ENCODE measurements at regions not wholly inside any gene's neighbourhood (a gene's known extent, or its start where the extent isn't known, plus 50 kb on each side); places are given as distances from the start of the nearest gene placed in this dataset.

GRCh38 chr2:5590886-5591285 is 101.3 kb upstream of the SOX11 start:
- H3K4me2 ChIP-seq (ENCODE audit: unreplicated experiment): no peak overlapping the region
- no peaks in the 10 kb centered on the region for H3K27me3 ChIP-seq (replicated peaks; ENCODE audit: insufficient read depth)
- no peaks in the 10 kb centered on the region for H3K79me2 ChIP-seq (ENCODE audit: insufficient read depth)
- H3K9me3 ChIP-seq (ENCODE audit: low read depth): no peaks in the 10 kb centered on the region
- H3K36me3 ChIP-seq (ENCODE audit: low read depth): no peaks in the 10 kb centered on the region
- DNase-seq: no peak
- no peaks in the 10 kb centered on the region for H3K9me2 ChIP-seq (ENCODE audit: insufficient read depth)
- in situ Hi-C loops (cut with MboI): no loop called here
- no peaks in the 10 kb centered on the region for H3K4me1 ChIP-seq (ENCODE audit: insufficient read depth)
- no peaks in the 10 kb centered on the region for H3F3A ChIP-seq (ENCODE audit: insufficient read depth)
- no peak overlapping the region for H2AFZ ChIP-seq
- H3K4me3 ChIP-seq: no peak overlapping the region
- H4K20me1 ChIP-seq (ENCODE audit: insufficient read depth): no peaks in the 10 kb centered on the region
- no peak overlapping the region for H3K9ac ChIP-seq
- H3K27ac ChIP-seq: no peak overlapping the region
- TF ChIP-seq EZH2 (IDR thresholded peaks at IDR 0.05; ENCODE audit: insufficient read depth, poor library complexity, severe bottlenecking): no peak
- TF ChIP-seq EZH2phosphoT487 (IDR thresholded peaks at IDR 0.05; ENCODE audit: insufficient read depth, low read depth): no peak
- WGBS, 2 experiments (ENCODE audit: low coverage in 1 of 2, low lambda C conversion rate in 2 of 2, missing lambda C conversion rate in 2 of 2): 13 to 14% methylated on average over 6 of the region's 6 CpGs

DNA sequence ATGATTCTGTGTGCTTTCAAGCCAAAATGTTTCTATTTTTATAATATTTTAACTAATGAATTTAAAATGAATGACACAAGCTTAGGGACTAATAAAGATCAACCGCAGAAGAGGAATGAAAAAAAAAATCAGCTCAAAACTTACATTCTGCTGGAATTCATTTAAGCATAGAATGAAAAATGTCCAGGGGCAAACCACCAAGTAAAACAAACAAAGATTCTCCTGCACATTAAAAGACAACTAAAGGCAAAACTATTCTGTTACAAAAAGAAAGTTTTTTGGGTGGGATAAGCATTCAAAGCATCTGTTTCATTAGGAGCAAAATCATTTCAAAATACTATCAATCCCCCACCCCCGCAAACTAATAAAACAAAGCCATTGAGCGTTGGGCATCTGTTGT is 99.3 kb upstream of the SOX11 start:
- H2AFZ ChIP-seq: no peak overlapping the region
- no peaks in the 10 kb centered on the region for H3K4me1 ChIP-seq (ENCODE audit: insufficient read depth)
- no peaks in the 10 kb centered on the region for H3K9me3 ChIP-seq (ENCODE audit: low read depth)
- H3K9ac ChIP-seq: no peak overlapping the region
- TF ChIP-seq EZH2phosphoT487 (IDR thresholded peaks at IDR 0.05; ENCODE audit: insufficient read depth, low read depth) (no peak), EZH2 (IDR thresholded peaks at IDR 0.05; ENCODE audit: insufficient read depth, poor library complexity, severe bottlenecking) (no peak)
- WGBS, 2 experiments (ENCODE audit: low coverage in 1 of 2, low lambda C conversion rate in 2 of 2, missing lambda C conversion rate in 2 of 2): 19 to 39% methylated on average over 3 of the region's 3 CpGs
- no peak overlapping the region for H3K4me2 ChIP-seq (ENCODE audit: unreplicated experiment)
- H3K27me3 ChIP-seq (replicated peaks; ENCODE audit: insufficient read depth): no peaks in the 10 kb centered on the region
- no peaks in the 10 kb centered on the region for H3K36me3 ChIP-seq (ENCODE audit: low read depth)
- H3K27ac ChIP-seq: no peak overlapping the region
- no peak overlapping the region for H3K4me3 ChIP-seq
- H3K9me2 ChIP-seq (ENCODE audit: insufficient read depth): no peaks in the 10 kb centered on the region
- H4K20me1 ChIP-seq (ENCODE audit: insufficient read depth): no peaks in the 10 kb centered on the region
- DNase-seq: no peak
- no peaks in the 10 kb centered on the region for H3K79me2 ChIP-seq (ENCODE audit: insufficient read depth)
- in situ Hi-C loops (cut with MboI): no loop called here
- H3F3A ChIP-seq (ENCODE audit: insufficient read depth): no peaks in the 10 kb centered on the region

GRCh38 chr2:5594249-5594695 is 97.9 kb upstream of the SOX11 start:
- in situ Hi-C loops (cut with MboI): no loop called here
- no peaks in the 10 kb centered on the region for H3K36me3 ChIP-seq (ENCODE audit: low read depth)
- no peak overlapping the region for H3K4me2 ChIP-seq (ENCODE audit: unreplicated experiment)
- H3K9ac ChIP-seq: no peak overlapping the region
- H3F3A ChIP-seq (ENCODE audit: insufficient read depth): no peaks in the 10 kb centered on the region
- H3K79me2 ChIP-seq (ENCODE audit: insufficient read depth): no peaks in the 10 kb centered on the region
- no peaks in the 10 kb centered on the region for H3K4me1 ChIP-seq (ENCODE audit: insufficient read depth)
- TF ChIP-seq EZH2 (IDR thresholded peaks at IDR 0.05; ENCODE audit: insufficient read depth, poor library complexity, severe bottlenecking): no peak
- no peak for TF ChIP-seq EZH2phosphoT487 (IDR thresholded peaks at IDR 0.05; ENCODE audit: insufficient read depth, low read depth)
- H3K27me3 ChIP-seq (replicated peaks; ENCODE audit: insufficient read depth): no peaks in the 10 kb centered on the region
- DNase-seq: no peak
- no peaks in the 10 kb centered on the region; the same call in 1 of the 2 replicates for H4K20me1 ChIP-seq (ENCODE audit: insufficient read depth)
- H3K27ac ChIP-seq: no peak overlapping the region
- no peak overlapping the region for H3K4me3 ChIP-seq
- no peaks in the 10 kb centered on the region for H3K9me3 ChIP-seq (ENCODE audit: low read depth)
- H3K9me2 ChIP-seq (ENCODE audit: insufficient read depth): no peaks in the 10 kb centered on the region
- WGBS, 2 experiments (ENCODE audit: low coverage in 1 of 2, low lambda C conversion rate in 2 of 2, missing lambda C conversion rate in 2 of 2): 5 to 6% methylated on average over 6 of the region's 6 CpGs
- no peak overlapping the region for H2AFZ ChIP-seq

DNA sequence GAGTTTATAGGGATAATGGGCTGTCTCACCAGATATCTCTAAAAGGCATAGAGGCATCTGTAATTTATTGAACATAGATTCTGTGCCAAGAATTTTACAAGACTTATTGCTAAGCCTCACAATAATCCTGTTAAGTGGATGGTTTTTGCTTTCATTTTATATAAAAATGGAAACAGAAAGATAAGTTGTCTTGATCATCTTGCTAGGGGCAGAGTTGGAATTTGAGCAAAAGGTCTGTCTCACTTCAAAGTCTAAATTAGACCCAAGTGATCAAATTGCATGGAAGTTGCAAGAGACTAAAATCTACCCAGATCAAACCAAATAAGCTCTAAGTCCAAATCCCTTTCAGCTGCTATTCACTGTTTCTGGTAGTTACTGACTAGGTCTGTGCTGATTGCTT is 95.3 kb upstream of the SOX11 start:
- Histone ChIP-seq H2AFZ (no peak overlapping the region), H3K9ac (no peak overlapping the region), H3K36me3 (ENCODE audit: low read depth) (no peaks in the 10 kb centered on the region), H3K4me1 (ENCODE audit: insufficient read depth) (no peaks in the 10 kb centered on the region), H3K79me2 (ENCODE audit: insufficient read depth) (no peaks in the 10 kb centered on the region), H3K9me2 (ENCODE audit: insufficient read depth) (no peaks in the 10 kb centered on the region), H3K4me2 (ENCODE audit: unreplicated experiment) (no peak overlapping the region), H4K20me1 (ENCODE audit: insufficient read depth) (no peaks in the 10 kb centered on the region; the same call in 1 of the 2 replicates), H3K9me3 (ENCODE audit: low read depth) (no peaks in the 10 kb centered on the region), H3K27ac (no peak overlapping the region), H3K4me3 (no peak overlapping the region), H3K27me3 (replicated peaks; ENCODE audit: insufficient read depth) (no peaks in the 10 kb centered on the region), H3F3A (ENCODE audit: insufficient read depth) (no peaks in the 10 kb centered on the region)
- TF ChIP-seq EZH2phosphoT487 (IDR thresholded peaks at IDR 0.05; ENCODE audit: insufficient read depth, low read depth): no peak
- TF ChIP-seq EZH2 (IDR thresholded peaks at IDR 0.05; ENCODE audit: insufficient read depth, poor library complexity, severe bottlenecking): no peak
- in situ Hi-C loops (cut with MboI): no loop called here
- no peak for DNase-seq

DNA sequence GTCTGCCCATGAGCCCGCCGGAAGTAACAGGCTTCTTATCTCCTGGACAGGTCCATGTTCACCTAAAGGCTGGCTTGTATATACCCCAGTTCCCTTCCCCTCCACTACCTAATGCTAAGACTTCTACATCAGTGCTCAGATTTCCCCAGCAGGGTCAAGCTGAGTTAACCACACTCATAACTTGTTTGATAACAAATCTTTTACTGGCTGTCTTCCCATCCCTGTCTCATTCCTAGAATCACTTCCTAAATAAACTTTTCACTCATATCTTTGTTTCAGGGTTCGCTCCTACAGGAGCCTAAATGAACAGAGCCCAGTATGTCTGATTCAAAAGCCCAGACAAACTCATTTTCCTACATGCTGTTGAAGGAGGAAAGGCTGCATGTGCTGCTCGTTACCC is 94.0 kb upstream of the SOX11 start:
- H3K9me3 ChIP-seq (ENCODE audit: low read depth): no peaks in the 10 kb centered on the region
- no peak overlapping the region for H3K4me2 ChIP-seq (ENCODE audit: unreplicated experiment)
- in situ Hi-C loops (cut with MboI): no loop called here
- no peak overlapping the region for H3K27ac ChIP-seq
- WGBS, 2 experiments (ENCODE audit: low coverage in 1 of 2, low lambda C conversion rate in 2 of 2, missing lambda C conversion rate in 2 of 2): 17 to 18% methylated on average over 4 of the region's 4 CpGs
- H3K27me3 ChIP-seq (replicated peaks; ENCODE audit: insufficient read depth): no peaks in the 10 kb centered on the region
- TF ChIP-seq EZH2phosphoT487 (IDR thresholded peaks at IDR 0.05; ENCODE audit: insufficient read depth, low read depth) (no peak), EZH2 (IDR thresholded peaks at IDR 0.05; ENCODE audit: insufficient read depth, poor library complexity, severe bottlenecking) (no peak)
- no peaks in the 10 kb centered on the region; the same call in 1 of the 2 replicates for H4K20me1 ChIP-seq (ENCODE audit: insufficient read depth)
- H3K36me3 ChIP-seq (ENCODE audit: low read depth): no peaks in the 10 kb centered on the region
- no peaks in the 10 kb centered on the region for H3F3A ChIP-seq (ENCODE audit: insufficient read depth)
- H3K9me2 ChIP-seq (ENCODE audit: insufficient read depth): no peaks in the 10 kb centered on the region
- no peaks in the 10 kb centered on the region for H3K4me1 ChIP-seq (ENCODE audit: insufficient read depth)
- no peaks in the 10 kb centered on the region for H3K79me2 ChIP-seq (ENCODE audit: insufficient read depth)
- no peak overlapping the region for H2AFZ ChIP-seq
- no peak overlapping the region for H3K9ac ChIP-seq
- no peak for DNase-seq
- H3K4me3 ChIP-seq: no peak overlapping the region

Measured in GM23248 (cell line).